CD4-positive, alpha-beta T cell (primary cell): ENCODE measurements at regions not wholly inside any gene's neighbourhood (a gene's known extent, or its start where the extent isn't known, plus 50 kb on each side); places are given as distances from the start of the nearest gene placed in this dataset.

Source experiments
- ATAC-seq: fragments of 200-7000 bp; cut with Tn5 transposase; one replicate; pipeline ENCODE4 v1.10.0; 2022; ENCODE audit warnings: mild to moderate bottlenecking; ENCODE audit not compliant: poor library complexity
- CTCF ChIA-PET: fragments of 350-600 bp; sonication (Branson Sonifier 250); formaldehyde crosslinking; loops from one replicate; lab custom pipeline; 2021; ENCODE audit warnings: antibody characterized with exemption, inconsistent platforms; lab: Charles Lee
- POLR2A ChIA-PET: fragments of 350-600 bp; sonication (Branson Sonifier 250); formaldehyde crosslinking; loops from one replicate; lab custom pipeline; 2021; ENCODE audit warnings: antibody characterized with exemption, inconsistent platforms; lab: Charles Lee
- DNase-seq, 14 experiments: peaks; one replicate each; pipeline ENCODE4 v3.0.0-alpha.2; 2013 to 2020; ENCODE audit warnings: mixed read lengths in 2 of 14
- H3K27ac ChIP-seq, 2 donors: one replicate each; pipeline versions ENCODE4 v1.5.1 to v1.7.0; 2013; ENCODE audit warnings: low read length in 2 of 2, low read depth in 1 of 2, mild to moderate bottlenecking in 1 of 2
- H3K27me3 ChIP-seq, 2 experiments: 1 replicate in 1 of 2; 2 replicates in 1 of 2; pipeline versions ENCODE4 v1.6.1 to v1.7.0; 2013; ENCODE audit warnings: low read length in 2 of 2, control low read depth in 1 of 2, mild to moderate bottlenecking in 1 of 2, moderate library complexity in 1 of 2; ENCODE audit not compliant: insufficient read depth in 2 of 2, control insufficient read depth in 1 of 2
- H3K36me3 ChIP-seq: one replicate; pipeline ENCODE4 v1.6.1; 2013; ENCODE audit warnings: low read length, control low read depth; ENCODE audit not compliant: insufficient read depth
- H3K4me1 ChIP-seq: one replicate; pipeline ENCODE4 v1.6.1; 2013; ENCODE audit warnings: low read length, control low read depth; ENCODE audit not compliant: insufficient read depth
- H3K4me3 ChIP-seq: one replicate; pipeline ENCODE4 v1.5.1; 2013; ENCODE audit warnings: mild to moderate bottlenecking, low read length, moderate library complexity
- H3K9me3 ChIP-seq, 2 experiments: 1 replicate in 1 of 2; 2 replicates in 1 of 2; pipeline versions ENCODE4 v1.6.1 to v1.7.0; 2013; ENCODE audit warnings: low read length in 2 of 2, mild to moderate bottlenecking in 2 of 2, control low read depth in 1 of 2, moderate library complexity in 1 of 2; ENCODE audit not compliant: control insufficient read depth in 1 of 2, insufficient read depth in 1 of 2
- H3K27ac Mint-ChIP-seq: one replicate; pipeline ENCODE4 v1.8.0; 2020; ENCODE audit warnings: mixed read lengths
- H3K27me3 Mint-ChIP-seq: one replicate; pipeline ENCODE4 v1.8.0; 2021; ENCODE audit warnings: mixed read lengths
- H3K36me3 Mint-ChIP-seq: one replicate; pipeline ENCODE4 v1.8.0; 2021; ENCODE audit warnings: low read depth, mixed read lengths
- H3K4me1 Mint-ChIP-seq: one replicate; pipeline ENCODE4 v1.8.0; 2021; ENCODE audit warnings: low read depth, mixed read lengths
- H3K4me3 Mint-ChIP-seq: one replicate; pipeline ENCODE4 v1.8.0; 2020; ENCODE audit warnings: mild to moderate bottlenecking, mixed read lengths
- H3K9me3 Mint-ChIP-seq: one replicate; pipeline ENCODE4 v1.8.0; 2020; ENCODE audit warnings: mixed read lengths
- CTCF ChIP-seq: fragments of 200-600 bp; IDR thresholded peaks from one replicate; pipeline ENCODE4 v1.8.0; 2022; ENCODE audit warnings: antibody characterized with exemption, mild to moderate bottlenecking
- intact Hi-C, 2 experiments: fragments of 100-400 bp; cut with DNase I in 1 of 2; cut with micrococcal nuclease in 1 of 2; formaldehyde crosslinking; loops; one replicate each; pipeline versions ENCODE4 v1.15.1 to v1.9.0; 2023 to 2025; cut with DNase I, micrococcal nuclease

DNA sequence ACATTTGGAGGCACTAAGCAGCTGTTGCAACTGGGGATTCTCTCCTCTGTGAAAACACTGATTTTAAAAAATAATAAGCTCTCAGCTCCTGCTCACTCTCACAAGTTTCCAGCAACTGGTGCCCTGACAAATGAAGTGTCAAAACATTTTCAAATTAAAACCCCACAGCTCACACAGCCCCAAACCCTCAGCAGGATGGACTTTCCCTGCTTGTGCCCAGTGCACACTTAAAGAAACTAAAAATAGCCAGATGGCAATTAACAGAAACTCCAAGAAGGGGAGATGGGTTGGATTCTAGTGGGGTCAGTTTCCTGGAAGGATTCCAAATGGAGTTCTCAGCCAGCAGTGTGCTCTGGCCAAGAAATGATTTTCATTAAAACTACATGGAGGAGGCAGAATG is 163.0 kb upstream of the PUM3 start:
- peaks cover 16% of the 10 kb centered on the region for H3K27me3 Mint-ChIP-seq
- ATAC-seq (no peak), DNase-seq (no peak)
- Histone ChIP-seq H3K36me3 (no peaks in the 10 kb centered on the region), H3K4me1 (no peaks in the 10 kb centered on the region), H3K27ac (no peak overlapping the region), H3K4me3 (no peak overlapping the region), H3K9me3 (no peaks in the 10 kb centered on the region), H3K27me3 (peaks cover 0 to 3% of the 10 kb centered on the region in 2 experiments)
- CTCF ChIA-PET = interaction anchor here (0.5 kb wide), 1 partner anchor 626 kb away, joined by 4 read pairs; no protein-coding TSS in a partner anchor
- no peaks in the 10 kb centered on the region for H3K36me3 Mint-ChIP-seq
- POLR2A ChIA-PET = no interaction called here
- intact Hi-C loops = no loop called here
- TF ChIP-seq CTCF = no peak
- no peak overlapping the region for H3K27ac Mint-ChIP-seq
- peaks cover 2% of the 10 kb centered on the region for H3K9me3 Mint-ChIP-seq
- no peaks in the 10 kb centered on the region for H3K4me1 Mint-ChIP-seq
- H3K4me3 Mint-ChIP-seq = no peak overlapping the region

DNA sequence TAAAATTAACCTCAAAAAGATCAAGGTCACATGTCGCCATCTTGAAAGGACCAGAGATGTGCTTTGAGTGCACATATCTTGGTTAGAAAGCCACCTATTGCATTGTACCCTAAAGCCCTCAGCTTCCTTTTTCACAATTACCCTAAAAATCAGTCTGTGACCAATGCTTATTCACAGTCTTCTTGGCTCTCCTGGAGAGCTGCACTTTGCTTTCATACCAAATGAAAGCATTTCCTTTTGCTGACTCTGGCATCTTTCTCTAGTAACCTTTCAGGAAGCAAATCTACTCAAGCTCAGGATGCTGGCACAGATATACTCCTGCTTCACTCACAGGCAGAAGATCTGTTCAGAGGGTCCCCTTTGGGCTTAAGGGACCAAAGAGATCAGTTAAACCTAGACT is 160.7 kb upstream of the PUM3 start:
- no peak for DNase-seq
- Histone ChIP-seq H3K9me3 (no peaks in the 10 kb centered on the region), H3K27me3 (peaks cover 0 to 3% of the 10 kb centered on the region in 2 experiments), H3K4me1 (no peaks in the 10 kb centered on the region), H3K4me3 (no peak overlapping the region), H3K36me3 (no peaks in the 10 kb centered on the region), H3K27ac (no peak overlapping the region)
- Mint-ChIP-seq H3K9me3 (no peaks in the 10 kb centered on the region), H3K4me1 (no peaks in the 10 kb centered on the region), H3K27ac (no peak overlapping the region), H3K4me3 (no peak overlapping the region), H3K27me3 (peaks cover 25% of the 10 kb centered on the region), H3K36me3 (no peaks in the 10 kb centered on the region)
- ChIA-PET POLR2A (no interaction called here), CTCF (no interaction called here)
- intact Hi-C loops = no loop called here
- no peak for ATAC-seq
- TF ChIP-seq CTCF = no peak

- Mint-ChIP-seq H3K4me1 (no peaks in the 10 kb centered on the region), H3K27ac (no peak overlapping the region), H3K9me3 (no peaks in the 10 kb centered on the region), H3K27me3 (peaks cover 18% of the 10 kb centered on the region), H3K36me3 (no peaks in the 10 kb centered on the region), H3K4me3 (no peak overlapping the region)
- ChIA-PET CTCF (no interaction called here), POLR2A (no interaction called here)
- Histone ChIP-seq H3K4me3 (no peak overlapping the region), H3K4me1 (no peaks in the 10 kb centered on the region), H3K36me3 (no peaks in the 10 kb centered on the region), H3K27ac (no peak overlapping the region), H3K27me3 (peaks cover 0 to 3% of the 10 kb centered on the region in 2 experiments), H3K9me3 (no peaks in the 10 kb centered on the region)
- intact Hi-C loops = loop anchor here in 1 of 2 experiments (2.0 kb wide), 1 partner anchor 41 kb away; no protein-coding TSS in a partner anchor
- TF ChIP-seq CTCF = no peak
- DNase-seq (no peak), ATAC-seq (no peak)
Measured at GRCh38 chr9:3001311-3001710, 157.4 kb upstream of the PUM3 start.
